LNCaP clone FGC (cell line): ENCODE measurements at regions not wholly inside any gene's neighbourhood (a gene's known extent, or its start where the extent isn't known, plus 50 kb on each side); places are given as distances from the start of the nearest gene placed in this dataset.

Source experiments
- DNase-seq: peaks from one replicate; pipeline ENCODE4 v3.0.0-alpha.2; 2011; ENCODE audit warnings: low read depth
- H3K4me3 ChIP-seq: 2 replicates; pipeline ENCODE4 v1.5.1; 2011; ENCODE audit warnings: mild to moderate bottlenecking, low read depth, low read length, control low read depth
- TF ChIP-seq, protein P1 (sequence below): IDR thresholded peaks from 2 replicates; pipeline ENCODE4 v1.5.1; 2012; ENCODE audit warnings: mild to moderate bottlenecking; ENCODE audit not compliant: control insufficient read depth, insufficient read depth; ENCODE audit errors: extremely low read depth

GRCh38 chr6:167397712-167398111 lies 72.8 kb downstream of the TTLL2 start:
- TF ChIP-seq, protein P1, sequence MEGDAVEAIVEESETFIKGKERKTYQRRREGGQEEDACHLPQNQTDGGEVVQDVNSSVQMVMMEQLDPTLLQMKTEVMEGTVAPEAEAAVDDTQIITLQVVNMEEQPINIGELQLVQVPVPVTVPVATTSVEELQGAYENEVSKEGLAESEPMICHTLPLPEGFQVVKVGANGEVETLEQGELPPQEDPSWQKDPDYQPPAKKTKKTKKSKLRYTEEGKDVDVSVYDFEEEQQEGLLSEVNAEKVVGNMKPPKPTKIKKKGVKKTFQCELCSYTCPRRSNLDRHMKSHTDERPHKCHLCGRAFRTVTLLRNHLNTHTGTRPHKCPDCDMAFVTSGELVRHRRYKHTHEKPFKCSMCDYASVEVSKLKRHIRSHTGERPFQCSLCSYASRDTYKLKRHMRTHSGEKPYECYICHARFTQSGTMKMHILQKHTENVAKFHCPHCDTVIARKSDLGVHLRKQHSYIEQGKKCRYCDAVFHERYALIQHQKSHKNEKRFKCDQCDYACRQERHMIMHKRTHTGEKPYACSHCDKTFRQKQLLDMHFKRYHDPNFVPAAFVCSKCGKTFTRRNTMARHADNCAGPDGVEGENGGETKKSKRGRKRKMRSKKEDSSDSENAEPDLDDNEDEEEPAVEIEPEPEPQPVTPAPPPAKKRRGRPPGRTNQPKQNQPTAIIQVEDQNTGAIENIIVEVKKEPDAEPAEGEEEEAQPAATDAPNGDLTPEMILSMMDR: no peak

DNA sequence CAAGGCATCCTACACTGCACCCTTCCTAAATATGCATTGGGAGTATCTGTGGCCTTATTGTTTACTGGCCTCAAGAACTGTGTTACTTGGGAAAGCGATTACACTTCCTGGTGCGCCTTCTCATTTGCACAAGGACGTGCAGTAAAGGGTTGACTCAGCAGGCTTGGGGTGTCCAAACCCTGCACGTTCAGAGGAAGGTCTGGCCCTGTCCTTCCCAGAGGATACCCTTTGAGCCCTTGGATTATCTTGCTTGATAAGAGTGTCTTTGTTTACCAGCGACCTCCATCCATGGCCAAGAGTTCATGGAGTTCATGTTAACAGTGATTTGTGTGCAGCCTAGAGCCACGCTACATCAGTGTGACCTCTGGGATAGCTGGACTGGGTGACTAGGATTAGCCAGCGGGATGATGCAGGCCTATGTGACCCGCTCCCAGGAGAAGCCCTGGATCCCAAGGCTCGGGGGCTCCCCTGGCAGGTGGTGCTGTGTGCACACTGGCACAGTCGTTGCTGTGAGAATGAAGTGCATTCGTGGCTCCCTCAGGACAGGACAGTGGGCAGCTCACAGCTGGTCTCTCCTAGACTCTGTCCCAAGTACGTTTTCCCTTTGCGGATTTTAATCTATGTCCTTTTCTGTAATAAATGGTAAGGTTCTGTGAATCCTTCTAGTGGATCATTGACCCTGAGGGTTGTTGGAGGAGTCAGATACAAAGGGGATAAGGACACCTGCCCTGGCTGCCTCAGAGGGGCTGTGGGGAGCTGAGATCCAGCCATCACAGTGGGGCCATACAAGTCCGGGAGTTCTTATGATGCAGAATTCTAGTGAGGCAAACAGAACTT lies 73.5 kb downstream of the TTLL2 start:
- TF ChIP-seq, protein P1: no peak
- H3K4me3 ChIP-seq: no peak overlapping the region
- no peak for DNase-seq

More at GRCh38 chr6:167397712-167398111, 72.8 kb downstream of the TTLL2 start:
- no peak overlapping the region for H3K4me3 ChIP-seq
- no peak for DNase-seq

GRCh38 chr6:167399051-167399387 lies 74.1 kb downstream of the TTLL2 start:
- DNase-seq: no peak
- no peak overlapping the region for H3K4me3 ChIP-seq
- TF ChIP-seq, protein P1: no peak

- no peak for DNase-seq
- no peak overlapping the region for H3K4me3 ChIP-seq
- TF ChIP-seq, protein P1: no peak
Measured at GRCh38 chr6:167399599-167399998, 74.7 kb downstream of the TTLL2 start.

- no peak overlapping the region for H3K4me3 ChIP-seq
- TF ChIP-seq, protein P1: no peak
- DNase-seq: no peak
Measured at GRCh38 chr6:167400482-167401138, 75.7 kb downstream of the TTLL2 start.

GRCh38 chr6:167401525-167402194 lies 76.8 kb downstream of the TTLL2 start:
- no peak overlapping the region for H3K4me3 ChIP-seq
- no peak for DNase-seq
- TF ChIP-seq, protein P1: no peak
